ENCODE measurements at regions not wholly inside any gene's neighbourhood (a gene's known extent, or its start where the extent isn't known, plus 50 kb on each side); places are given as distances from the start of the nearest gene placed in this dataset.

- DNase-seq (ENCODE audit: low spot score): no peak
Measured at GRCh38 chr4:35229021-35229420, 1015.3 kb downstream of the ARAP2 start.

GRCh38 chr4:35237924-35238323, 1006.4 kb downstream of the ARAP2 start:
- DNase-seq (ENCODE audit: low spot score): no peak

GRCh38 chr4:35238793-35239192, 1005.5 kb downstream of the ARAP2 start:
- no peak for DNase-seq (ENCODE audit: low spot score)

GRCh38 chr4:35246493-35246892, 997.8 kb downstream of the ARAP2 start:
- DNase-seq (ENCODE audit: low spot score): no peak

GRCh38 chr4:35247047-35247446, 997.3 kb downstream of the ARAP2 start:
- no peak for DNase-seq (ENCODE audit: low spot score)

GRCh38 chr4:35250331-35250730, 994.0 kb downstream of the ARAP2 start:
- no peak for DNase-seq (ENCODE audit: low spot score)

GRCh38 chr4:35250761-35251160, 993.6 kb downstream of the ARAP2 start:
- no peak for DNase-seq (ENCODE audit: low spot score)

GRCh38 chr4:35252071-35252470, 992.2 kb downstream of the ARAP2 start:
- DNase-seq (ENCODE audit: low spot score): no peak

- DNase-seq (ENCODE audit: low spot score): peak; percentile 2
Measured at GRCh38 chr4:35252866-35253265, 991.4 kb downstream of the ARAP2 start.

GRCh38 chr4:35253331-35253730, 991.0 kb downstream of the ARAP2 start:
- DNase-seq (ENCODE audit: low spot score): no peak

GRCh38 chr4:35286434-35286833, 957.9 kb downstream of the ARAP2 start:
- DNase-seq (ENCODE audit: low spot score): no peak

- no peak for DNase-seq (ENCODE audit: low spot score)
Measured at GRCh38 chr4:35300996-35301774, 943.1 kb downstream of the ARAP2 start.

GRCh38 chr4:35315419-35315818, 928.9 kb downstream of the ARAP2 start:
- DNase-seq (ENCODE audit: low spot score): no peak

GRCh38 chr4:35325908-35326453, 918.3 kb downstream of the ARAP2 start:
- no peak for DNase-seq (ENCODE audit: low spot score)

- DNase-seq (ENCODE audit: low spot score): no peak
Measured at GRCh38 chr4:35342833-35343232, 901.5 kb downstream of the ARAP2 start.

- DNase-seq (ENCODE audit: low spot score): no peak
Measured at GRCh38 chr4:35347276-35347675, 897.0 kb downstream of the ARAP2 start.

- DNase-seq (ENCODE audit: low spot score): peak; percentile 6
Measured at GRCh38 chr4:35358001-35358584, 886.2 kb downstream of the ARAP2 start.

- DNase-seq (ENCODE audit: low spot score): no peak
Measured at GRCh38 chr4:35364321-35364870, 879.9 kb downstream of the ARAP2 start.

GRCh38 chr4:35365186-35365585, 879.1 kb downstream of the ARAP2 start:
- no peak for DNase-seq (ENCODE audit: low spot score)

GRCh38 chr4:35399912-35400311, 844.4 kb downstream of the ARAP2 start:
- no peak for DNase-seq (ENCODE audit: low spot score)

- DNase-seq (ENCODE audit: low spot score): no peak
Measured at GRCh38 chr4:35423104-35423503, 821.2 kb downstream of the ARAP2 start.

- no peak for DNase-seq (ENCODE audit: low spot score)
Measured at GRCh38 chr4:35447474-35447873, 796.8 kb downstream of the ARAP2 start.

- DNase-seq (ENCODE audit: low spot score): no peak
Measured at GRCh38 chr4:35459045-35459444, 785.3 kb downstream of the ARAP2 start.

Measured in COLO829 (cell line).